ENCODE measurements at regions not wholly inside any gene's neighbourhood (a gene's known extent, or its start where the extent isn't known, plus 50 kb on each side); places are given as distances from the start of the nearest gene placed in this dataset.

DNA sequence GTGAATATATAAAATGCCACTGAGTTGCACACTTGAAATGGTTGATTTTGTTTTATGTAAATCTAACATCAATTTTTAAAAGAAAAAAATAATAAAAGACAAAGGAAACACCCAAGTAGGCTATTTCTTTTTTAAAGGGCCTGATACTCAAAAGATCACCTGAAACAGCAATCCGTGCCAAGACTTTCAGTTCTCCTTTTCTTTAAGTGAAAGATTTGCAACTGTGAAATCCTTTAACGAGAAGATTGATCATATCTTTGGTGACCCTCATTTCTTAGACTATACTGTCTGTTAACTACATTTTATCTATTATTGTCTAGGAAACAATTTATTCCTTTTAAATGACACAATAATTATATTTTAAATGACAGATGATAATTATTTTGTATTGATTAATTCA, 1841.5 kb downstream of the LRRC4C start:
- no peak for DNase-seq
- ATAC-seq = no peak
- Histone ChIP-seq H3K4me1 (ENCODE audit: low read depth) (no peaks in the 10 kb centered on the region), H3K36me3 (ENCODE audit: low read depth) (no peaks in the 10 kb centered on the region), H3K4me3 (no peak overlapping the region), H3K9me3 (peaks cover 26% of the 10 kb centered on the region)
- TF ChIP-seq, protein P1, sequence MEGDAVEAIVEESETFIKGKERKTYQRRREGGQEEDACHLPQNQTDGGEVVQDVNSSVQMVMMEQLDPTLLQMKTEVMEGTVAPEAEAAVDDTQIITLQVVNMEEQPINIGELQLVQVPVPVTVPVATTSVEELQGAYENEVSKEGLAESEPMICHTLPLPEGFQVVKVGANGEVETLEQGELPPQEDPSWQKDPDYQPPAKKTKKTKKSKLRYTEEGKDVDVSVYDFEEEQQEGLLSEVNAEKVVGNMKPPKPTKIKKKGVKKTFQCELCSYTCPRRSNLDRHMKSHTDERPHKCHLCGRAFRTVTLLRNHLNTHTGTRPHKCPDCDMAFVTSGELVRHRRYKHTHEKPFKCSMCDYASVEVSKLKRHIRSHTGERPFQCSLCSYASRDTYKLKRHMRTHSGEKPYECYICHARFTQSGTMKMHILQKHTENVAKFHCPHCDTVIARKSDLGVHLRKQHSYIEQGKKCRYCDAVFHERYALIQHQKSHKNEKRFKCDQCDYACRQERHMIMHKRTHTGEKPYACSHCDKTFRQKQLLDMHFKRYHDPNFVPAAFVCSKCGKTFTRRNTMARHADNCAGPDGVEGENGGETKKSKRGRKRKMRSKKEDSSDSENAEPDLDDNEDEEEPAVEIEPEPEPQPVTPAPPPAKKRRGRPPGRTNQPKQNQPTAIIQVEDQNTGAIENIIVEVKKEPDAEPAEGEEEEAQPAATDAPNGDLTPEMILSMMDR (IDR thresholded peaks at IDR 0.05) = no peak
- intact Hi-C loops (cut with DNase I, micrococcal nuclease) = no loop called here

DNA sequence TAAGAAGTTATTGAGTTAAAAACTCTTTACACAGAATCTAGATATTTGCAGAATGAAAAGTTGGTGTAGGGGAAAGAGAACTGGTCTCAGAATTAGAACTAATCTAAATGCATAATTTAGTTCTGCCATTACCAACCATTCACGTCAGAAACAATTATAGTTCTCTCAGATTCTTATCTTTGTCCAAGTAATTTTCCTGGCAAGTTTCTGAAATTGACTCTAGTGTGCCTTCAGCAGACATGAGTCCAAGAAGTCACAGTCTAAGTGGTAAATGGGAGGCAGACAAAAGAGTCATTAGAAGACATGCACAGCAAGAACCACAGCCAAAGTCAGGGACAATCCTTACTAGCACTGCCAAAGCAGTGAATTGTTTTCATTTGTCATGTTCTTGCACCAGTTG, 1870.1 kb downstream of the LRRC4C start:
- DNase-seq (no peak), ATAC-seq (no peak)
- TF ChIP-seq, protein P1 (IDR thresholded peaks at IDR 0.05) = no peak
- no peaks in the 10 kb centered on the region for H3K4me1 ChIP-seq (ENCODE audit: low read depth)
- no peaks in the 10 kb centered on the region for H3K36me3 ChIP-seq (ENCODE audit: low read depth)
- intact Hi-C loops (cut with DNase I, micrococcal nuclease) = no loop called here
- H3K9me3 ChIP-seq = peaks cover 7% of the 10 kb centered on the region
- no peak overlapping the region for H3K4me3 ChIP-seq

DNA sequence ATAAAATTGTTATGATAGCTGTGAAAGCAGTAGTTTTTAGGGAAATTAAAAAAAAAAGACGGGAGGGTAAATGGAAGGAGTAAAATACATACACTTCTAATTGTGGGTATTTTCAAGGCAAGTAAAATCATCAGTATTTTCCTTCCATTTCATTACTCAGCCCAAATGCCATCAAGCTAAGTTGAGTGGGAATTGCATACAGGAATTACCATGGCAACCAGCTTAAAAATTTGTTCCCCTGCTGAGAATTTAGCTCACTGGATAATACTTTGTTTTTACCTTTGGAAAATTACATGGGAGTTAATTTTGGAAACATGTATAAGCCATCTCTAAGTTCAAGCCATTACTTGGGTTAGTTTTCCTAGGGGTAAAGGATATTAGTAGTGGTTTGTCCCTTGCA, 1873.4 kb downstream of the LRRC4C start:
- Histone ChIP-seq H3K4me1 (ENCODE audit: low read depth) (no peaks in the 10 kb centered on the region), H3K36me3 (ENCODE audit: low read depth) (no peaks in the 10 kb centered on the region), H3K4me3 (no peak overlapping the region), H3K9me3 (peaks cover 15% of the 10 kb centered on the region)
- DNase-seq = no peak
- intact Hi-C loops (cut with DNase I, micrococcal nuclease) = no loop called here
- ATAC-seq = no peak
- TF ChIP-seq, protein P1 (IDR thresholded peaks at IDR 0.05) = no peak

DNA sequence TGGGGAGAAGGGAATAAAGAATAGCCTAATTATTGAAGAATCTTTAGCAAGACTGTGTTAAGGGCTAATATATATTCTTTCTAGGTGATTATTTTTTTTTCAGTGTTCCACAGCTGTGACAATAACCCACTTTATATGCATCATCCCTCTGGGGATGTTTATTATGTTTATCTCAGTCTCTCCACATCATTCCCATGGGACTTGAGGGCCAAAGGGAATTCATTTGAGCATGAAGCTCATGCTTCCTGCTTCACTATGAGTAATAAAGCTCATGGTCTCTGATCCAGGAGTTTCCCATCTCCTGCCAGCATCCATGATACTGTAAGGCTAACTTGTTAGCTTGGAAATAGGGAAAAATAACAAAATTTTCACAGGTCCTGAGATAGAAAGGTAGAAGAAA, 1888.4 kb downstream of the LRRC4C start:
- Histone ChIP-seq H3K36me3 (ENCODE audit: low read depth) (no peaks in the 10 kb centered on the region), H3K4me3 (no peak overlapping the region), H3K4me1 (ENCODE audit: low read depth) (no peaks in the 10 kb centered on the region), H3K9me3 (peaks cover 10% of the 10 kb centered on the region)
- intact Hi-C loops (cut with DNase I, micrococcal nuclease) = no loop called here
- DNase-seq (no peak), ATAC-seq (no peak)
- TF ChIP-seq, protein P1 (IDR thresholded peaks at IDR 0.05) = no peak

DNA sequence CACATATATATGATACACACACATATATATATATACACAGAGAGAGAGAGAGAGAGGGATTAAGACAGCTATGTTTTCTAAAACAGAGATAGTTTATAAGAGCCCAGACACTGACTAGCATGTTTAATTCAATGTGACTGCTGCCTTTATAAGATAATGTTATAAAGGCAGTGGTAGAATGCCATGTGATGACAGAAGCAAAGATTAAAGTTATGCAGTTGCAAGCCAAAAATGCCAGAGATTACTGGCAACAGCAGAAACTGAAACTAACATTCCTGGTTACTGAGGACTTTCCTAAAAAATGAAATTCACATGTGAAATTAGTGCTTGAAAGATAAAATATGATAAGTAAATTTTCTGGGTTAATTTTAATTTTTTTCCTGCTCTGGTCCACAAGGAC, 1888.9 kb downstream of the LRRC4C start:
- Histone ChIP-seq H3K4me3 (no peak overlapping the region), H3K9me3 (peaks cover 13% of the 10 kb centered on the region), H3K4me1 (ENCODE audit: low read depth) (no peaks in the 10 kb centered on the region), H3K36me3 (ENCODE audit: low read depth) (no peaks in the 10 kb centered on the region)
- DNase-seq (no peak), ATAC-seq (no peak)
- intact Hi-C loops (cut with DNase I, micrococcal nuclease) = no loop called here
- TF ChIP-seq, protein P1 (IDR thresholded peaks at IDR 0.05) = no peak

DNA sequence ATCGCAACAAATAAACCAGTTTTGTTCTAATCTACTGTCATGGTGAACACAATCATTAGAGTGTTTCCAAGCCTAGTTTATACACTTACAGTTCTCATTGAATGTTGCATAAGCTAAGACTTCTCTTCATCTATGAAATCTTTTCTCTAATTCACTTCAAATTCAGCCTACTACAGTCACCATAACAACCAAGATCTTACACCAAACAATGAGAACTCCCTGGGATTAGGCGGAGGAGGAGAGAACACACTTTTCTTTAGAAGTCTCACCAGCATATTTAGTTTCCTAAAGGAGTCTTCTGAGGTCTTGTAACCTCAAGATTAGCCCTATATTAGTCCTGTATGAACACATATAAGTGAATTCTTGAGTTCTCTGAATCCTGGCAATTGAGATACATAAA, 1889.7 kb downstream of the LRRC4C start:
- H3K9me3 ChIP-seq = peaks cover 10% of the 10 kb centered on the region
- ATAC-seq (no peak), DNase-seq (no peak)
- no peaks in the 10 kb centered on the region for H3K4me1 ChIP-seq (ENCODE audit: low read depth)
- TF ChIP-seq, protein P1 (IDR thresholded peaks at IDR 0.05) = no peak
- intact Hi-C loops (cut with DNase I, micrococcal nuclease) = no loop called here
- no peaks in the 10 kb centered on the region for H3K36me3 ChIP-seq (ENCODE audit: low read depth)
- H3K4me3 ChIP-seq = no peak overlapping the region
